VCaP (cell line): ENCODE measurements at regions not wholly inside any gene's neighbourhood (a gene's known extent, or its start where the extent isn't known, plus 50 kb on each side); places are given as distances from the start of the nearest gene placed in this dataset.

ENCODE experiments used
- H3K27ac ChIP-seq: fragments of 450-650 bp; 2 replicates; pipeline ENCODE4 v1.5.1; 2017
- TF ChIP-seq, protein P1 (sequence below): fragments of 450-650 bp; conservative IDR thresholded peaks from 2 replicates; pipeline ENCODE4 v1.5.1; 2017; ENCODE audit warnings: mild to moderate bottlenecking, moderate library complexity

DNA sequence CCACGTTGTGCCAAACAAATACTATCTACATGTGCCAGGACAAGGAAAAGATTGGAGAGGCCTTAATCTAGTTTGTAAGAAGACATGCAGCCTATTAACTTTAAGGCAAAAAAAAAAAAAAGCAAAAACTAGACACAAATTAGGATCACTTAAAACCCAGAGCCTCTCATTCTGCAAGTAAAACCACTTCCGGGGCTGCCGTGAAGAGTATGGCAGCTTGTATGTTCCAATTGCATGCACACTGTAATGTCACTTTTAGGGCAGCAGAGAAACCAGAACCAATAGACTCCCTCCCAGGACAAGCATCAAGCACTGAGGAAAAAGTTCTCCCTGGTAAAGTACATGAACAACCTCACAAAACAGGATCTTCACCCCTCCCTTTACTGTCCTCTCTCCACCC is 70.6 kb downstream of the RSL24D1 start:
- TF ChIP-seq, protein P1, sequence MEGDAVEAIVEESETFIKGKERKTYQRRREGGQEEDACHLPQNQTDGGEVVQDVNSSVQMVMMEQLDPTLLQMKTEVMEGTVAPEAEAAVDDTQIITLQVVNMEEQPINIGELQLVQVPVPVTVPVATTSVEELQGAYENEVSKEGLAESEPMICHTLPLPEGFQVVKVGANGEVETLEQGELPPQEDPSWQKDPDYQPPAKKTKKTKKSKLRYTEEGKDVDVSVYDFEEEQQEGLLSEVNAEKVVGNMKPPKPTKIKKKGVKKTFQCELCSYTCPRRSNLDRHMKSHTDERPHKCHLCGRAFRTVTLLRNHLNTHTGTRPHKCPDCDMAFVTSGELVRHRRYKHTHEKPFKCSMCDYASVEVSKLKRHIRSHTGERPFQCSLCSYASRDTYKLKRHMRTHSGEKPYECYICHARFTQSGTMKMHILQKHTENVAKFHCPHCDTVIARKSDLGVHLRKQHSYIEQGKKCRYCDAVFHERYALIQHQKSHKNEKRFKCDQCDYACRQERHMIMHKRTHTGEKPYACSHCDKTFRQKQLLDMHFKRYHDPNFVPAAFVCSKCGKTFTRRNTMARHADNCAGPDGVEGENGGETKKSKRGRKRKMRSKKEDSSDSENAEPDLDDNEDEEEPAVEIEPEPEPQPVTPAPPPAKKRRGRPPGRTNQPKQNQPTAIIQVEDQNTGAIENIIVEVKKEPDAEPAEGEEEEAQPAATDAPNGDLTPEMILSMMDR = no peak
- H3K27ac ChIP-seq = no peak overlapping the region

DNA sequence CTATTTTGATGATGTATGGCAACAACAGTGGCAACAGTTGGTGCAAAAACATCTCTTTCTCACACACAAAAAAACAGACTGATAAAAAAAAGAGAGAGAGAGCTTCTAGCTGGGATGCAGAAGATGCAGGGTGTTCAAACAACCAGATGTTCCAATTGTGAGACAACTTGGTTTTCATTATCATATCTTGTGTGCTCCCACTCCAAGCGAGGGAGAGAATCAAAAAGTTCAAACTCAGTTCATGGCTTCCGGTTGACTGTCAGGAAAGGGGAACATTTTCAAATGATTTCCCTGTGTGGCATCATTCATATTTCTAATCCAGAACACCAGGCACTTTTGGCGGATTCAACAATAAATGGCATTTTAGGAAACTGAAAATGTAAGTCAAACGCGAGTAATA is 72.1 kb downstream of the RSL24D1 start:
- TF ChIP-seq, protein P1 = no peak
- no peak overlapping the region for H3K27ac ChIP-seq

DNA sequence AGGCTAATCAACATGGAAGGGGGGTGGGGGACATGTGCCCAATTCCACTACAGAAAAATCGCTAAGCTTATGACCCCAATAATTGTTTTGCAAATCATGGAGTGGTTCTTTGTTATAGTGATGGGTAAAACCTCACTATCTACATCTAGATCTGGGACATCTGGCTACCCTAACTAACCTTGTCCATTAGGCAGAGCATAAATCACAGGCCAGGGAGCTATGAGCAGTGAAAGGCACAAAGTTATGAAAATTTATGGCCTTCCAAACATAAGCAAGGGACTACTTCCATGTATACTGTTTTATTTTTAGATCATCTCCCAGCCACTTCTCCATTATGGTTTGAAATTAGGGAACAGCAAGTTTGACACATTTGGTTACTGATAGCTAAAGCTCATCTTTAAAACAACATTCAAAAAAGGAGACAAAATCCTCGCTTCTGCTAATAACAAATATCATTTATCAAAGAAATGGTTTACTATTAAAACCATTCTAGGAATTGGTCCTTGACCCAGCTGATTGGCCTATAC is 78.3 kb downstream of the RSL24D1 start:
- TF ChIP-seq, protein P1 = no peak

GRCh38 chr15:55116636-55117035 is 80.1 kb downstream of the RSL24D1 start:
- H3K27ac ChIP-seq = no peak overlapping the region
- TF ChIP-seq, protein P1 = no peak

More for the DNA sequence above, 78.3 kb downstream of the RSL24D1 start:
- no peak overlapping the region for H3K27ac ChIP-seq

GRCh38 chr15:55113736-55114135 is 83.0 kb downstream of the RSL24D1 start:
- no peak overlapping the region for H3K27ac ChIP-seq
- TF ChIP-seq, protein P1 = no peak

GRCh38 chr15:55112706-55113105 is 84.0 kb downstream of the RSL24D1 start:
- TF ChIP-seq, protein P1 = no peak

GRCh38 chr15:55110446-55110845 is 86.3 kb downstream of the RSL24D1 start:
- TF ChIP-seq, protein P1 = no peak; the same call in 1 of the 2 replicates

More at GRCh38 chr15:55112706-55113105, 84.0 kb downstream of the RSL24D1 start:
- H3K27ac ChIP-seq = no peak overlapping the region

More at GRCh38 chr15:55110446-55110845, 86.3 kb downstream of the RSL24D1 start:
- H3K27ac ChIP-seq = no peak overlapping the region
